Loucy (cell line): ENCODE measurements at regions not wholly inside any gene's neighbourhood (a gene's known extent, or its start where the extent isn't known, plus 50 kb on each side); places are given as distances from the start of the nearest gene placed in this dataset.
"Not testable (repeated sequence)": the region's sequence is repeated elsewhere in the genome, so short reads cannot be mapped to it uniquely, and the experiment has no call there.

ENCODE experiments used
- H2AFZ ChIP-seq: fragments of 200-600 bp; sonication (generic); 2 replicates; pipeline ENCODE4 v1.6.0; 2016; ENCODE audit warnings: antibody characterized with exemption, mild to moderate bottlenecking, low read length, moderate library complexity
- H3F3A ChIP-seq: fragments of 200-600 bp; 2 replicates; pipeline ENCODE4 v1.6.0; 2016; ENCODE audit warnings: antibody characterized with exemption, low read depth, mild to moderate bottlenecking
- H3K27me3 ChIP-seq: fragments of 200-600 bp; sonication (generic); 2 replicates; pipeline ENCODE4 v1.6.1; 2014; ENCODE audit warnings: low read length, mild to moderate bottlenecking; ENCODE audit not compliant: insufficient read depth, poor library complexity, severe bottlenecking
- H3K36me3 ChIP-seq: fragments of 200-600 bp; sonication (generic); 2 replicates; pipeline ENCODE4 v1.6.1; 2016; ENCODE audit warnings: low read length; ENCODE audit not compliant: insufficient read depth
- H3K4me1 ChIP-seq: fragments of 200-600 bp; sonication (generic); 2 replicates; pipeline ENCODE4 v1.5.1; 2014; ENCODE audit warnings: low read length, mild to moderate bottlenecking; ENCODE audit not compliant: insufficient read depth, poor library complexity, severe bottlenecking
- H3K4me2 ChIP-seq: fragments of 200-600 bp; sonication (generic); 2 replicates; pipeline ENCODE4 v1.6.0; 2014; ENCODE audit warnings: antibody characterized with exemption, low read length, low read depth, mild to moderate bottlenecking; ENCODE audit not compliant: poor library complexity, severe bottlenecking
- H3K4me3 ChIP-seq: fragments of 200-600 bp; sonication (generic); 2 replicates; pipeline ENCODE4 v1.5.1; 2014; ENCODE audit warnings: low read length, mild to moderate bottlenecking, mixed read lengths; ENCODE audit not compliant: poor library complexity, severe bottlenecking
- H3K79me2 ChIP-seq: fragments of 200-600 bp; sonication (generic); 2 replicates; pipeline ENCODE4 v1.6.1; 2014; ENCODE audit warnings: low read length; ENCODE audit not compliant: insufficient read depth
- H3K9ac ChIP-seq: fragments of 200-600 bp; sonication (generic); 2 replicates; pipeline ENCODE4 v1.6.0; 2014; ENCODE audit warnings: mild to moderate bottlenecking, low read depth, low read length, moderate library complexity; ENCODE audit not compliant: poor library complexity, severe bottlenecking
- H3K9me2 ChIP-seq: fragments of 200-600 bp; sonication (generic); replicated peaks from 2 replicates; pipeline ENCODE4 v1.6.1; 2016; ENCODE audit warnings: low read depth, low read length, mixed read lengths
- H3K9me3 ChIP-seq: fragments of 200-600 bp; sonication (generic); 2 replicates; pipeline ENCODE4 v1.6.1; 2014; ENCODE audit warnings: mild to moderate bottlenecking, antibody characterized with exemption, low read length, low read depth; ENCODE audit not compliant: insufficient read depth
- H4K20me1 ChIP-seq: fragments of 200-600 bp; sonication (generic); 2 replicates; pipeline ENCODE4 v1.6.0; 2014; ENCODE audit warnings: antibody characterized with exemption, low read length, mild to moderate bottlenecking; ENCODE audit not compliant: insufficient read depth, poor library complexity, severe bottlenecking
- CTCF ChIP-seq: fragments of 200-600 bp; sonication (generic); conservative IDR thresholded peaks from 2 replicates; pipeline ENCODE4 v1.5.1; 2014; ENCODE audit warnings: mild to moderate bottlenecking, antibody characterized with exemption, low read length
- EZH2phosphoT487 ChIP-seq: fragments of 200-600 bp; IDR thresholded peaks from 2 replicates; pipeline ENCODE4 v1.6.1; 2018; ENCODE audit warnings: antibody characterized with exemption, mild to moderate bottlenecking, moderate library complexity, borderline replicate concordance

GRCh38 chr10:101280511-101280910, 51.2 kb upstream of the LBX1 start:
- no peak overlapping the region for H2AFZ ChIP-seq
- H3F3A ChIP-seq = no peaks in the 10 kb centered on the region
- TF ChIP-seq EZH2phosphoT487 = no peak
- no peak for TF ChIP-seq CTCF
- no peaks in the 10 kb centered on the region for H3K9me3 ChIP-seq
- H3K4me3 ChIP-seq = no peak overlapping the region
- H3K9me2 ChIP-seq = no peaks in the 10 kb centered on the region
- H3K36me3 ChIP-seq = no peaks in the 10 kb centered on the region
- H4K20me1 ChIP-seq = no peaks in the 10 kb centered on the region
- no peaks in the 10 kb centered on the region for H3K79me2 ChIP-seq
- no peak overlapping the region for H3K9ac ChIP-seq
- no peak overlapping the region for H3K4me2 ChIP-seq
- H3K4me1 ChIP-seq = no peaks in the 10 kb centered on the region
- H3K27me3 ChIP-seq = no peaks in the 10 kb centered on the region

- H3K4me1 ChIP-seq, H3K9me3 ChIP-seq, H3K36me3 ChIP-seq, H2AFZ ChIP-seq, H3K9me2 ChIP-seq, H3K4me2 ChIP-seq, H3K9ac ChIP-seq, H4K20me1 ChIP-seq, H3K27me3 ChIP-seq, H3F3A ChIP-seq, H3K4me3 ChIP-seq, H3K79me2 ChIP-seq: not testable (repeated sequence)
These were observed 51.7 kb upstream of the LBX1 start for GRCh38 chr10:101280921-101281320.

GRCh38 chr10:101282947-101283346, 53.7 kb upstream of the LBX1 start:
- Histone ChIP-seq H3K4me2 (no peak overlapping the region), H3K27me3 (no peaks in the 10 kb centered on the region)

More at GRCh38 chr10:101282947-101283346, 53.7 kb upstream of the LBX1 start:
- Histone ChIP-seq H3K4me3 (no peak overlapping the region), H4K20me1 (no peaks in the 10 kb centered on the region), H3K9ac (no peak overlapping the region), H3F3A (no peaks in the 10 kb centered on the region), H3K9me2 (no peaks in the 10 kb centered on the region), H3K4me1 (no peaks in the 10 kb centered on the region), H3K36me3 (no peaks in the 10 kb centered on the region), H2AFZ (no peak overlapping the region), H3K9me3 (no peaks in the 10 kb centered on the region), H3K79me2 (no peaks in the 10 kb centered on the region)
- TF ChIP-seq CTCF (no peak), EZH2phosphoT487 (no peak)
